ENCODE measurements at regions not wholly inside any gene's neighbourhood (a gene's known extent, or its start where the extent isn't known, plus 50 kb on each side); places are given as distances from the start of the nearest gene placed in this dataset.

- Histone ChIP-seq H3K9me3 (ENCODE audit: control insufficient read depth, low read length) (no peaks in the 10 kb centered on the region), H3K4me3 (ENCODE audit: low read length in 2 of 2) (no peak overlapping the region), H3K36me3 (ENCODE audit: control insufficient read depth in 1 of 2, insufficient read depth in 2 of 2, low read length in 1 of 2) (no peaks in the 10 kb centered on the region), H3K27me3 (ENCODE audit: control insufficient read depth in 1 of 2, insufficient read depth in 2 of 2, low read length in 1 of 2) (no peaks in the 10 kb centered on the region), H3K27ac (ENCODE audit: low read depth in 1 of 2, low read length in 2 of 2) (no peak overlapping the region), H3K4me1 (ENCODE audit: control insufficient read depth in 1 of 2, insufficient read depth in 2 of 2, low read length in 2 of 2) (no peaks in the 10 kb centered on the region)
- DNase-seq, result no peak
- intact Hi-C loops (cut with DNase I), result no loop called here
- 60 to 71% methylated on average over 2 of the region's 2 CpGs for WGBS, 2 donors
- ATAC-seq (ENCODE audit: low FRiP score), result no peak
Measured at GRCh38 chr4:28225050-28225449, 1364.4 kb downstream of the STIM2 start.

- 37 to 38% methylated on average over 4 of the region's 4 CpGs for WGBS, 2 donors
- no peaks in the 10 kb centered on the region for H3K9me3 ChIP-seq (ENCODE audit: control insufficient read depth, low read length)
- intact Hi-C loops (cut with DNase I), result no loop called here
- no peak for DNase-seq
- H3K36me3 ChIP-seq (ENCODE audit: control insufficient read depth in 1 of 2, insufficient read depth in 2 of 2, low read length in 1 of 2), result no peaks in the 10 kb centered on the region
- no peaks in the 10 kb centered on the region for H3K4me1 ChIP-seq (ENCODE audit: control insufficient read depth in 1 of 2, insufficient read depth in 2 of 2, low read length in 2 of 2)
- ATAC-seq (ENCODE audit: low FRiP score), result no peak
- no peak overlapping the region for H3K4me3 ChIP-seq (ENCODE audit: low read length in 2 of 2)
- H3K27ac ChIP-seq (ENCODE audit: low read depth in 1 of 2, low read length in 2 of 2), result no peak overlapping the region
- H3K27me3 ChIP-seq (ENCODE audit: control insufficient read depth in 1 of 2, insufficient read depth in 2 of 2, low read length in 1 of 2), result no peaks in the 10 kb centered on the region
Measured at GRCh38 chr4:28225689-28226353, 1365.2 kb downstream of the STIM2 start.

- H3K4me1 ChIP-seq (ENCODE audit: control insufficient read depth in 1 of 2, insufficient read depth in 2 of 2, low read length in 2 of 2), result no peaks in the 10 kb centered on the region
- no peak for ATAC-seq (ENCODE audit: low FRiP score)
- no peaks in the 10 kb centered on the region for H3K9me3 ChIP-seq (ENCODE audit: control insufficient read depth, low read length)
- H3K4me3 ChIP-seq (ENCODE audit: low read length in 2 of 2), result no peak overlapping the region
- H3K27me3 ChIP-seq (ENCODE audit: control insufficient read depth in 1 of 2, insufficient read depth in 2 of 2, low read length in 1 of 2), result no peaks in the 10 kb centered on the region
- intact Hi-C loops (cut with DNase I), result no loop called here
- DNase-seq, result no peak
- 17 to 21% methylated on average over 1 of the region's 1 CpG for WGBS, 2 donors
- no peak overlapping the region for H3K27ac ChIP-seq (ENCODE audit: low read depth in 1 of 2, low read length in 2 of 2)
- H3K36me3 ChIP-seq (ENCODE audit: control insufficient read depth in 1 of 2, insufficient read depth in 2 of 2, low read length in 1 of 2), result no peaks in the 10 kb centered on the region
Measured at GRCh38 chr4:28226962-28227361, 1366.3 kb downstream of the STIM2 start.

- WGBS, 2 donors, result 8 to 12% methylated on average over 1 of the region's 1 CpG
- Histone ChIP-seq H3K27me3 (ENCODE audit: control insufficient read depth in 1 of 2, insufficient read depth in 2 of 2, low read length in 1 of 2) (no peaks in the 10 kb centered on the region), H3K4me1 (ENCODE audit: control insufficient read depth in 1 of 2, insufficient read depth in 2 of 2, low read length in 2 of 2) (no peaks in the 10 kb centered on the region), H3K36me3 (ENCODE audit: control insufficient read depth in 1 of 2, insufficient read depth in 2 of 2, low read length in 1 of 2) (no peaks in the 10 kb centered on the region), H3K9me3 (ENCODE audit: control insufficient read depth, low read length) (no peaks in the 10 kb centered on the region), H3K27ac (ENCODE audit: low read depth in 1 of 2, low read length in 2 of 2) (no peak overlapping the region), H3K4me3 (ENCODE audit: low read length in 2 of 2) (no peak overlapping the region)
- ATAC-seq (ENCODE audit: low FRiP score), result no peak
- no peak for DNase-seq
- intact Hi-C loops (cut with DNase I), result no loop called here
Measured at GRCh38 chr4:28227764-28228163, 1367.1 kb downstream of the STIM2 start.

GRCh38 chr4:28228561-28229491 is 1368.2 kb downstream of the STIM2 start:
- ATAC-seq (ENCODE audit: low FRiP score), result no peak
- Histone ChIP-seq H3K4me1 (ENCODE audit: control insufficient read depth in 1 of 2, insufficient read depth in 2 of 2, low read length in 2 of 2) (no peaks in the 10 kb centered on the region), H3K4me3 (ENCODE audit: low read length in 2 of 2) (no peak overlapping the region)

GRCh38 chr4:28232376-28232775 is 1371.7 kb downstream of the STIM2 start:
- DNase-seq (no peak), ATAC-seq (ENCODE audit: low FRiP score) (no peak)
- H3K4me3 ChIP-seq (ENCODE audit: low read length in 2 of 2), result no peak overlapping the region
- no peaks in the 10 kb centered on the region for H3K9me3 ChIP-seq (ENCODE audit: control insufficient read depth, low read length)
- WGBS, 2 donors, result 71 to 80% methylated on average over 2 of the region's 2 CpGs
- H3K27me3 ChIP-seq (ENCODE audit: control insufficient read depth in 1 of 2, insufficient read depth in 2 of 2, low read length in 1 of 2), result no peaks in the 10 kb centered on the region
- intact Hi-C loops (cut with DNase I), result no loop called here
- H3K36me3 ChIP-seq (ENCODE audit: control insufficient read depth in 1 of 2, insufficient read depth in 2 of 2, low read length in 1 of 2), result no peaks in the 10 kb centered on the region
- no peak overlapping the region for H3K27ac ChIP-seq (ENCODE audit: low read depth in 1 of 2, low read length in 2 of 2)
- H3K4me1 ChIP-seq (ENCODE audit: control insufficient read depth in 1 of 2, insufficient read depth in 2 of 2, low read length in 2 of 2), result no peaks in the 10 kb centered on the region

More at GRCh38 chr4:28228561-28229491, 1368.2 kb downstream of the STIM2 start:
- Histone ChIP-seq H3K36me3 (ENCODE audit: control insufficient read depth in 1 of 2, insufficient read depth in 2 of 2, low read length in 1 of 2) (no peaks in the 10 kb centered on the region), H3K27me3 (ENCODE audit: control insufficient read depth in 1 of 2, insufficient read depth in 2 of 2, low read length in 1 of 2) (no peaks in the 10 kb centered on the region), H3K27ac (ENCODE audit: low read depth in 1 of 2, low read length in 2 of 2) (no peak overlapping the region), H3K9me3 (ENCODE audit: control insufficient read depth, low read length) (no peaks in the 10 kb centered on the region)
- 31 to 34% methylated on average over 1 of the region's 1 CpG for WGBS, 2 donors
- intact Hi-C loops (cut with DNase I), result no loop called here
- no peak for DNase-seq

- Histone ChIP-seq H3K36me3 (ENCODE audit: control insufficient read depth in 1 of 2, insufficient read depth in 2 of 2, low read length in 1 of 2) (no peaks in the 10 kb centered on the region), H3K9me3 (ENCODE audit: control insufficient read depth, low read length) (no peaks in the 10 kb centered on the region), H3K4me3 (ENCODE audit: low read length in 2 of 2) (no peak overlapping the region), H3K27ac (ENCODE audit: low read depth in 1 of 2, low read length in 2 of 2) (no peak overlapping the region), H3K4me1 (ENCODE audit: control insufficient read depth in 1 of 2, insufficient read depth in 2 of 2, low read length in 2 of 2) (no peaks in the 10 kb centered on the region), H3K27me3 (ENCODE audit: control insufficient read depth in 1 of 2, insufficient read depth in 2 of 2, low read length in 1 of 2) (no peaks in the 10 kb centered on the region)
- intact Hi-C loops (cut with DNase I), result no loop called here
- no peak for DNase-seq
- WGBS, 2 donors, result 73 to 79% methylated on average over 1 of the region's 1 CpG
- no peak for ATAC-seq (ENCODE audit: low FRiP score)
Measured at GRCh38 chr4:28232951-28233350, 1372.3 kb downstream of the STIM2 start.

- Histone ChIP-seq H3K4me3 (ENCODE audit: low read length in 2 of 2) (no peak overlapping the region), H3K27ac (ENCODE audit: low read depth in 1 of 2, low read length in 2 of 2) (no peak overlapping the region), H3K36me3 (ENCODE audit: control insufficient read depth in 1 of 2, insufficient read depth in 2 of 2, low read length in 1 of 2) (no peaks in the 10 kb centered on the region), H3K27me3 (ENCODE audit: control insufficient read depth in 1 of 2, insufficient read depth in 2 of 2, low read length in 1 of 2) (no peaks in the 10 kb centered on the region), H3K4me1 (ENCODE audit: control insufficient read depth in 1 of 2, insufficient read depth in 2 of 2, low read length in 2 of 2) (no peaks in the 10 kb centered on the region), H3K9me3 (ENCODE audit: control insufficient read depth, low read length) (no peaks in the 10 kb centered on the region)
- WGBS, 2 donors, result 58 to 63% methylated on average over 2 of the region's 2 CpGs
- ATAC-seq (ENCODE audit: low FRiP score) (no peak), DNase-seq (no peak)
- intact Hi-C loops (cut with DNase I), result no loop called here
Measured at GRCh38 chr4:28233724-28234123, 1373.1 kb downstream of the STIM2 start.

- intact Hi-C loops (cut with DNase I), result no loop called here
- no peak overlapping the region for H3K27ac ChIP-seq (ENCODE audit: low read depth in 1 of 2, low read length in 2 of 2)
- no peaks in the 10 kb centered on the region for H3K9me3 ChIP-seq (ENCODE audit: control insufficient read depth, low read length)
- H3K27me3 ChIP-seq (ENCODE audit: control insufficient read depth in 1 of 2, insufficient read depth in 2 of 2, low read length in 1 of 2), result no peaks in the 10 kb centered on the region
- no peaks in the 10 kb centered on the region for H3K4me1 ChIP-seq (ENCODE audit: control insufficient read depth in 1 of 2, insufficient read depth in 2 of 2, low read length in 2 of 2)
- DNase-seq, result no peak
- no peak for ATAC-seq (ENCODE audit: low FRiP score)
- WGBS, 2 donors, result 11 to 12% methylated on average over 3 of the region's 3 CpGs
- H3K36me3 ChIP-seq (ENCODE audit: control insufficient read depth in 1 of 2, insufficient read depth in 2 of 2, low read length in 1 of 2), result no peaks in the 10 kb centered on the region
- no peak overlapping the region for H3K4me3 ChIP-seq (ENCODE audit: low read length in 2 of 2)
Measured at GRCh38 chr4:28238876-28239275, 1378.2 kb downstream of the STIM2 start.
